A549 (cell line): ENCODE measurements at regions not wholly inside any gene's neighbourhood (a gene's known extent, or its start where the extent isn't known, plus 50 kb on each side); places are given as distances from the start of the nearest gene placed in this dataset.
"Not testable (repeated sequence)": the region's sequence is repeated elsewhere in the genome, so short reads cannot be mapped to it uniquely, and the experiment has no call there.

Experiments used
- ATAC-seq, 2 experiments: fragments of 200-7000 bp in 1 of 2; fragments of >200 bp in 1 of 2; cut with Nextera tagmentation in 1 of 2; cut with Tn5 transposase in 1 of 2; 3 replicates each; pipeline versions ENCODE4 v1.8.0 to v1.9.1; 2018 to 2020; ENCODE audit warnings: mild to moderate bottlenecking in 1 of 2, moderate library complexity in 1 of 2
- CTCF ChIA-PET: fragments of 300-600 bp; sonication (Branson Sonifier 250); formaldehyde crosslinking; extraction: SDS; loops from one replicate; lab custom pipeline; 2021; ENCODE audit warnings: antibody characterized with exemption, inconsistent platforms; lab: Yijun Ruan, JAX
- POLR2A ChIA-PET: fragments of 350-600 bp; formaldehyde crosslinking; extraction: SDS; loops from one replicate; lab custom pipeline; 2021; ENCODE audit warnings: antibody characterized with exemption, inconsistent platforms; lab: Yijun Ruan, JAX
- DNase-seq, 2 experiments: peaks; one replicate each; pipeline versions ENCODE4 v3.0.0 to v3.0.0-alpha.2; 2011 to 2016; ENCODE audit warnings: low read depth in 1 of 2, low spot score in 1 of 2
- FAIRE-seq: peaks from 2 replicates; lab custom pipeline; 2011; peaks lifted over from hg19 to GRCh38; lab: Jason Lieb, UNC
- H3K27ac ChIP-seq, 2 experiments: fragments of >200 bp; sonication (Bioruptor Twin); formaldehyde crosslinking; 3 replicates each; pipeline ENCODE4 v1.5.1; 2016 to 2017
- H3K4me1 ChIP-seq: fragments of >200 bp; sonication (Bioruptor Twin); formaldehyde crosslinking; 3 replicates; pipeline ENCODE4 v1.6.1; 2016
- H3K4me2 ChIP-seq: fragments of >200 bp; sonication (Bioruptor Twin); formaldehyde crosslinking; 3 replicates; pipeline ENCODE4 v1.6.1; 2016
- H3K4me3 ChIP-seq: fragments of >200 bp; sonication (Bioruptor Twin); formaldehyde crosslinking; 3 replicates; pipeline ENCODE4 v1.5.1; 2016
- H3K9me3 ChIP-seq: fragments of >200 bp; sonication (Bioruptor Twin); formaldehyde crosslinking; 3 replicates; pipeline ENCODE4 v1.6.1; 2016
- CHD2 ChIP-seq: fragments of 150-350 bp; IDR thresholded peaks from 2 replicates; pipeline ENCODE4 v1.6.1; 2014; ENCODE audit warnings: low read length; ENCODE audit not compliant: partially characterized antibody
- EHF ChIP-seq: fragments of 250-450 bp; sonication (Bioruptor Pico); IDR thresholded peaks from 2 replicates; pipeline ENCODE4 v1.5.0; 2020; ENCODE audit warnings: mild to moderate bottlenecking
- FOXS1 ChIP-seq: fragments of 250-450 bp; sonication (Bioruptor Pico); IDR thresholded peaks from 2 replicates; pipeline ENCODE4 v1.5.0; 2020; ENCODE audit warnings: mild to moderate bottlenecking, moderate library complexity
- GATA3 ChIP-seq: IDR thresholded peaks from 2 replicates; pipeline ENCODE4 v1.6.1; 2012; ENCODE audit warnings: borderline replicate concordance
- HOXA7 ChIP-seq: fragments of 250-450 bp; sonication (Bioruptor Pico); IDR thresholded peaks from 2 replicates; pipeline ENCODE4 v1.5.0; 2020; ENCODE audit warnings: mild to moderate bottlenecking, moderate library complexity
- HOXB13 ChIP-seq: fragments of 250-450 bp; sonication (Bioruptor Pico); IDR thresholded peaks from 2 replicates; pipeline ENCODE4 v1.5.0; 2020; ENCODE audit warnings: low read depth, mild to moderate bottlenecking, moderate library complexity
- JUN ChIP-seq, 2 experiments: fragments of >200 bp; sonication (Bioruptor Twin); formaldehyde crosslinking; IDR thresholded peaks; 2 replicates in 1 of 2; 3 replicates in 1 of 2; pipeline ENCODE4 v1.6.1; 2016 to 2017
- JUNB ChIP-seq: fragments of >200 bp; sonication (Bioruptor Twin); formaldehyde crosslinking; IDR thresholded peaks from 2 replicates; pipeline ENCODE4 v1.6.1; 2016
- MAFK ChIP-seq: fragments of 450-650 bp; IDR thresholded peaks from 2 replicates; pipeline ENCODE4 v1.6.1; 2014; ENCODE audit not compliant: partially characterized antibody
- MAZ ChIP-seq: fragments of 150-350 bp; IDR thresholded peaks from 2 replicates; pipeline ENCODE4 v1.6.1; 2014; ENCODE audit warnings: antibody characterized with exemption, low read depth, low read length, borderline replicate concordance
- NPAS2 ChIP-seq: fragments of 250-450 bp; sonication (Bioruptor Pico); IDR thresholded peaks from 2 replicates; pipeline ENCODE4 v1.8.0; 2022; ENCODE audit warnings: mild to moderate bottlenecking, moderate library complexity, borderline replicate concordance
- POLR2A ChIP-seq: IDR thresholded peaks from 2 replicates; pipeline ENCODE4 v1.6.1; 2012; ENCODE audit warnings: mild to moderate bottlenecking, low read length
- POLR2AphosphoS2 ChIP-seq: conservative IDR thresholded peaks from 2 replicates; pipeline ENCODE4 v1.6.1; 2012; ENCODE audit warnings: low read length, improper control_type of control experiment, inconsistent platforms
- RCOR1 ChIP-seq: fragments of 150-350 bp; IDR thresholded peaks from 2 replicates; pipeline ENCODE4 v1.6.1; 2014; ENCODE audit warnings: antibody characterized with exemption, low read length, low read depth
- RFX5 ChIP-seq: fragments of 450-650 bp; IDR thresholded peaks from 2 replicates; pipeline ENCODE4 v1.7.1; 2014; ENCODE audit warnings: antibody characterized with exemption, mild to moderate bottlenecking, moderate library complexity
- RNF2 ChIP-seq: fragments of 200-600 bp; sonication (generic); IDR thresholded peaks from 2 replicates; pipeline ENCODE4 v1.6.1; 2016; ENCODE audit warnings: low read depth, mild to moderate bottlenecking, antibody characterized with exemption, moderate library complexity, borderline replicate concordance
- SMC3 ChIP-seq: fragments of >200 bp; sonication (Bioruptor Twin); formaldehyde crosslinking; IDR thresholded peaks from 3 replicates; pipeline ENCODE4 v1.6.1; 2018; ENCODE audit warnings: inconsistent platforms
- SREBF2 ChIP-seq: fragments of 450-650 bp; IDR thresholded peaks from 2 replicates; pipeline ENCODE4 v1.6.1; 2014; ENCODE audit warnings: mild to moderate bottlenecking, moderate library complexity
- TP53 ChIP-seq: fragments of 250-450 bp; sonication (Bioruptor Pico); IDR thresholded peaks from 2 replicates; pipeline ENCODE4 v1.5.0; 2021; ENCODE audit warnings: mild to moderate bottlenecking, moderate library complexity
- ZNF302 ChIP-seq: fragments of 250-450 bp; sonication (Bioruptor Pico); IDR thresholded peaks from 2 replicates; pipeline ENCODE4 v1.9.0; 2021; ENCODE audit warnings: inconsistent platforms, mild to moderate bottlenecking, moderate library complexity
- ZSCAN20 ChIP-seq: fragments of 250-450 bp; sonication (Bioruptor Pico); IDR thresholded peaks from 2 replicates; pipeline ENCODE4 v1.8.0; 2022; ENCODE audit warnings: mild to moderate bottlenecking, moderate library complexity
- WGBS: methylation state at CpG from one replicate; pipeline ENCODE4 v1.1.6; 2017; ENCODE audit errors: missing lambda C conversion rate; 5-methylcytosine and 5-hydroxymethylcytosine counted together
- TF ChIP-seq, protein P1 (sequence below): fragments of 150-350 bp; IDR thresholded peaks from 2 replicates; pipeline ENCODE4 v1.6.1; 2014; ENCODE audit warnings: low read depth, mild to moderate bottlenecking, low read length
- TF ChIP-seq, protein P2 (sequence below): IDR thresholded peaks from 2 replicates; pipeline ENCODE4 v1.6.1; 2012; ENCODE audit warnings: low read depth, borderline replicate concordance
- TF ChIP-seq, protein P3 (sequence below): IDR thresholded peaks from 2 replicates; pipeline ENCODE4 v1.6.1; 2012
- TF ChIP-seq, protein P4 (sequence below): fragments of >200 bp; sonication (Bioruptor Twin); formaldehyde crosslinking; IDR thresholded peaks from 3 replicates; pipeline ENCODE4 v1.6.1; 2016

- H3K4me3 ChIP-seq: no peak overlapping the region
- ChIA-PET POLR2A (no interaction called here), CTCF (interaction anchor here (0.6 kb wide), 1 partner anchor 143 kb away, joined by 3 read pairs; no protein-coding TSS in a partner anchor)
- H3K4me1 ChIP-seq: no peaks in the 10 kb centered on the region
- 19% methylated on average over 3 of the region's 3 CpGs for WGBS
- no peak overlapping the region for H3K4me2 ChIP-seq
- no peak overlapping the region for H3K27ac ChIP-seq
- DNase-seq: no peak
- ATAC-seq: no peak
- no peak for TF ChIP-seq TP53 (CRISPR knock-in tag)
- TF ChIP-seq CHD2: no peak
- TF ChIP-seq, protein P1, sequence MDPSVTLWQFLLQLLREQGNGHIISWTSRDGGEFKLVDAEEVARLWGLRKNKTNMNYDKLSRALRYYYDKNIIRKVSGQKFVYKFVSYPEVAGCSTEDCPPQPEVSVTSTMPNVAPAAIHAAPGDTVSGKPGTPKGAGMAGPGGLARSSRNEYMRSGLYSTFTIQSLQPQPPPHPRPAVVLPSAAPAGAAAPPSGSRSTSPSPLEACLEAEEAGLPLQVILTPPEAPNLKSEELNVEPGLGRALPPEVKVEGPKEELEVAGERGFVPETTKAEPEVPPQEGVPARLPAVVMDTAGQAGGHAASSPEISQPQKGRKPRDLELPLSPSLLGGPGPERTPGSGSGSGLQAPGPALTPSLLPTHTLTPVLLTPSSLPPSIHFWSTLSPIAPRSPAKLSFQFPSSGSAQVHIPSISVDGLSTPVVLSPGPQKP: no peak
- TF ChIP-seq JUNB: no peak
- FAIRE-seq: no peak
- H3K9me3 ChIP-seq: no peaks in the 10 kb centered on the region
Measured at GRCh38 chr7:10644849-10645248, 328.8 kb upstream of the PHF14 start.

DNA sequence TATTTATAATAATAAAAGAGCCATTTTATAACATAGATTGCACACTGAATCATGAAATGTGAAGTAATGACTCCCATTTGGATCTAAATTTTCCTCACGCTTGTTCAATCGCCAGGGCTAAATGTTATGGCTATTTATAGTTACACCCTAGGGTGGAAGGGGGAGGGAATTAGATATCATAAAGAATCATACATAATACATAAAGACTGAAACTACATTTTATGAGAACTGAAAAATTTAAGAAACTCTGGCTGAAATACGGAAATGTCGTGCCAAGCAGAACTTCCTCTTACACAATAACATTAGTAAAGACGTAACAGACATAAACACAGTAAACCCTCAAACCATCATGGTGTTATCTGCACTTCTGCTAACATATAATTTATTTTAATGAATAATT, 327.5 kb upstream of the PHF14 start:
- no peak for FAIRE-seq
- CTCF ChIA-PET: no interaction called here
- WGBS: 21% methylated on average over 5 of the region's 5 CpGs
- Histone ChIP-seq H3K4me2 (no peak overlapping the region), H3K27ac (no peak overlapping the region), H3K4me1 (no peaks in the 10 kb centered on the region), H3K4me3 (no peak overlapping the region), H3K9me3 (no peaks in the 10 kb centered on the region)
- TF ChIP-seq HOXB13 (no peak), JUNB (no peak), POLR2A (no peak), CHD2 (no peak), ZNF302 (CRISPR knock-in tag) (no peak), MAFK (no peak), EHF (no peak), GATA3 (no peak), POLR2AphosphoS2 (no peak), RFX5 (no peak), SREBF2 (no peak), TP53 (CRISPR knock-in tag) (no peak), RNF2 (no peak)
- POLR2A ChIA-PET: no interaction called here
- no peak for ATAC-seq
- DNase-seq: no peak

GRCh38 chr7:10648289-10648688, 325.4 kb upstream of the PHF14 start:
- no peak for TF ChIP-seq ZSCAN20 (CRISPR knock-in tag)
- no peak for TF ChIP-seq SMC3
- TF ChIP-seq FOXS1 (CRISPR knock-in tag): no peak
- TF ChIP-seq MAFK: no peak
- TF ChIP-seq, protein P2, sequence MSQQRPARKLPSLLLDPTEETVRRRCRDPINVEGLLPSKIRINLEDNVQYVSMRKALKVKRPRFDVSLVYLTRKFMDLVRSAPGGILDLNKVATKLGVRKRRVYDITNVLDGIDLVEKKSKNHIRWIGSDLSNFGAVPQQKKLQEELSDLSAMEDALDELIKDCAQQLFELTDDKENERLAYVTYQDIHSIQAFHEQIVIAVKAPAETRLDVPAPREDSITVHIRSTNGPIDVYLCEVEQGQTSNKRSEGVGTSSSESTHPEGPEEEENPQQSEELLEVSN: no peak
- no peak for TF ChIP-seq JUN (IDR thresholded peaks at IDR 0.05)
- no peak for TF ChIP-seq NPAS2 (CRISPR knock-in tag)
- TF ChIP-seq SREBF2: no peak
- TF ChIP-seq, protein P3, sequence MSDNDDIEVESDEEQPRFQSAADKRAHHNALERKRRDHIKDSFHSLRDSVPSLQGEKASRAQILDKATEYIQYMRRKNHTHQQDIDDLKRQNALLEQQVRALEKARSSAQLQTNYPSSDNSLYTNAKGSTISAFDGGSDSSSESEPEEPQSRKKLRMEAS: no peak
- TF ChIP-seq, protein P4, sequence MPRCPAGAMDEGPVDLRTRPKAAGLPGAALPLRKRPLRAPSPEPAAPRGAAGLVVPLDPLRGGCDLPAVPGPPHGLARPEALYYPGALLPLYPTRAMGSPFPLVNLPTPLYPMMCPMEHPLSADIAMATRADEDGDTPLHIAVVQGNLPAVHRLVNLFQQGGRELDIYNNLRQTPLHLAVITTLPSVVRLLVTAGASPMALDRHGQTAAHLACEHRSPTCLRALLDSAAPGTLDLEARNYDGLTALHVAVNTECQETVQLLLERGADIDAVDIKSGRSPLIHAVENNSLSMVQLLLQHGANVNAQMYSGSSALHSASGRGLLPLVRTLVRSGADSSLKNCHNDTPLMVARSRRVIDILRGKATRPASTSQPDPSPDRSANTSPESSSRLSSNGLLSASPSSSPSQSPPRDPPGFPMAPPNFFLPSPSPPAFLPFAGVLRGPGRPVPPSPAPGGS: no peak
- TF ChIP-seq MAZ: no peak
- TF ChIP-seq RCOR1: no peak
- no peak for TF ChIP-seq HOXA7
- Histone ChIP-seq H3K4me1 (no peaks in the 10 kb centered on the region), H3K27ac (no peak overlapping the region), H3K9me3 (no peaks in the 10 kb centered on the region), H3K4me3 (no peak overlapping the region), H3K4me2 (no peak overlapping the region)
- FAIRE-seq (no peak), ATAC-seq (no peak), DNase-seq (no peak)
- WGBS: 7% methylated on average over 5 of the region's 5 CpGs
- CTCF ChIA-PET: no interaction called here
- POLR2A ChIA-PET: no interaction called here

- DNase-seq, H3K9me3 ChIP-seq, ATAC-seq, H3K27ac ChIP-seq, CTCF ChIA-PET, FAIRE-seq, H3K4me1 ChIP-seq, H3K4me3 ChIP-seq, POLR2A ChIA-PET, H3K4me2 ChIP-seq: not testable (repeated sequence)
- 27% methylated on average over 7 of the region's 7 CpGs for WGBS
Measured at GRCh38 chr7:10649120-10649519, 324.6 kb upstream of the PHF14 start.
